T-helper 1 cell treated with Interleukin-12 subunit alpha and Interleukin-12 subunit beta and Interleukin-4 antibody, amounts not matched to agents 30 μg/mL and 1 μg/mL, for 36 hours (primary cell): ENCODE measurements at regions not wholly inside any gene's neighbourhood (a gene's known extent, or its start where the extent isn't known, plus 50 kb on each side); places are given as distances from the start of the nearest gene placed in this dataset.

Experiments
- H3K27ac Mint-ChIP-seq: one replicate; pipeline ENCODE4 v1.8.0; 2021; ENCODE audit warnings: mild to moderate bottlenecking, mixed read lengths
- H3K27me3 Mint-ChIP-seq: one replicate; pipeline ENCODE4 v1.8.0; 2021; ENCODE audit warnings: low read depth, mixed read lengths
- H3K36me3 Mint-ChIP-seq: one replicate; pipeline ENCODE4 v1.8.0; 2021; ENCODE audit warnings: low read depth, mixed read lengths
- H3K4me1 Mint-ChIP-seq: one replicate; pipeline ENCODE4 v1.8.0; 2021; ENCODE audit warnings: low read depth, mixed read lengths
- H3K4me3 Mint-ChIP-seq: one replicate; pipeline ENCODE4 v1.8.0; 2021; ENCODE audit warnings: mild to moderate bottlenecking, moderate library complexity, mixed read lengths
- H3K9me3 Mint-ChIP-seq: one replicate; pipeline ENCODE4 v1.8.0; 2021; ENCODE audit warnings: mixed read lengths

DNA sequence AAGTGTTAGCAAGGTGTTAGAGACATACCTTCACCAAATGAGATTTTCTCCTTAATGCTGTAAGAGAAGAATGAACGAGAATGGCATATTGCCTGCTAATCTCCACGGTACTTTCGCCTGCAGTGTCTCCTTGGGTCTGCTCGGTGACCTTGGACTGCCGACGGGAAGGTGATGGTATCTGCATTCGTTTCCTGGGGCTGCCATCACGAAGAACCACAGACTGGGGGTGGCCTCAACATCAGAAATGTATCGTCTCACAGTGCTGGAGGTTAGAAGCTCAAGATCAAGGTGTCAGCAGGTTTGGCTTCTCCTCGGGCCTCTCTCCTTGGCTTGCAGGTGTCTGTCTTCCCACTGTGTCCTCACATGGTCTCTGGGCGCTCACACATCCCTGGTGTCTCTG is 86.3 kb upstream of the TNRC6C start:
- no peak overlapping the region for H3K4me3 Mint-ChIP-seq
- H3K27ac Mint-ChIP-seq = no peak overlapping the region
- H3K4me1 Mint-ChIP-seq = peaks cover 24% of the 10 kb centered on the region

DNA sequence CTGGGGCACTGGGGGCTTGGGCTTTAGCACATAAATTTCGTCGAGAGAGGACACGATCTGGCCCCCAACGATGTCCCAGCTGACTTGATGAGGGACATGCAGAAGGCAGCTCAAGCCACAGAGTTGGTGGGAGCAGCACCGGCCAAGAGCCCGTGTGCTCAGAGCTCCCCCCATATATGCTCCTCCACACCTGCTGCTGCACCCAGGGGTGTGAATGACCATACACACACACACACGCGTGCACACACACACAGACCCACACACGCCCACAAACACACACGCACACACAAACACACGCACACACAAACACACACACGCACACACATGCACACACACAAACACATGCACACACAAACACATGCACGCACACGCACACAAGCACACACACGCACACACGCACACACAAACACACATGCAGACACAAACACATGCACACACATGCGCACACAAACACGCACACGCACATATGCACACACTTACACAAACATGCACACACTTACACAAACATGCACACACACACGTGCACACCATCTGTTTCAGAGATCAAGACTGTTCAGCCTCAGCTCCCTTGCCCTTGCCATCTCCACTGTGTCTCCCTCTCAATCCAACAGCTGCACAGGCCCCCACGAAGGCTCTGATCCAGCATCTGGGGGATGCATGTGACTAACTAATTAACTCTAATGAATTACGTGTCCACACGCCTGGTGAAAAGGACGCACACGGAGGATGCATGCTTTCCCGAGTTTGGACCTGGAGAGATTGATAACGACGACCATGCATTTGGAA is 85.6 kb upstream of the TNRC6C start:
- Mint-ChIP-seq H3K9me3 (peaks cover 16% of the 10 kb centered on the region), H3K27ac (no peak overlapping the region), H3K4me1 (peaks cover 26% of the 10 kb centered on the region), H3K4me3 (peak overlapping the region; percentile 0), H3K27me3 (peaks cover 60% of the 10 kb centered on the region), H3K36me3 (peaks cover 18% of the 10 kb centered on the region)

More for the DNA sequence above, 86.3 kb upstream of the TNRC6C start:
- peaks cover 16% of the 10 kb centered on the region for H3K36me3 Mint-ChIP-seq
- H3K27me3 Mint-ChIP-seq = peaks cover 55% of the 10 kb centered on the region
- H3K9me3 Mint-ChIP-seq = peaks cover 16% of the 10 kb centered on the region

DNA sequence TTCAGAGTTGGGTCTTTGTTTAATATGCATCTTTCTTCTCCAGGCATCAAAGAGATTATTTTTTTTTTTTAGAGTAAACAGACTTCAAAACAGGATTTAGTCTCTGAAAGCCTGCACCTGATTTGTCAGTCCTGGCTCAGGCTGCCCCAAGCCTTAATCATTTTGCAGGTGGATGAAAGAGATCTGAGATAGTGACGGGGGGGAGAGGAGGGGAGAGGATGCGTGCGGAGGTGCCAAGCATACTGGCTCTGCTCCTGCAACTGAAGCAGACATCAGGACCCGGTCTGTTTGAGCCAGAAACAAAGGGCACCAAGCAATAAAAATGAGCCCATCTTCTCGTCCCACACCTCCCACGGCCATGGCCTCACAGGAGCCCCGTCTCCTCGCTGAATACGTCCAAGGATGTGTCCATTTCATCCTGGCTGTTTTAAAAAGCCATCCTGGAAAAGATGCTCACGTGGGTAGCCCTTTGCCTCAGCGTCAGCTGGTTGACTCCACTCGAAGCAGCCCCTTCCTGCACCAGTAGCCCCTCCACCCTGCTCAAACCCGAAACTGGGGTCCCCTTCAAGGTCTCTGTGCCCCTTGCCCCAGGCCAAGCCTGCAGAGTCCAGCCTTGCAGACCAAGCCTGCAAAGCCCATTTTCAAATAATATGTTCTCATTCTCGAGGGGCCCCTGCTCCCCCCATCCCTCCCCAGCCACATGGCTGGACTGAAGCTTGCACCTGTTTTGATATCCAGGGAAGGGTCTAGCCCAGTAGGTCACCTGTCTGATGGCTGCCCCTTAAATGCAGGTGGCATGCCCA is 84.8 kb upstream of the TNRC6C start:
- H3K36me3 Mint-ChIP-seq = peaks cover 18% of the 10 kb centered on the region
- peaks cover 55% of the 10 kb centered on the region for H3K27me3 Mint-ChIP-seq
- H3K27ac Mint-ChIP-seq = no peak overlapping the region
- peaks cover 16% of the 10 kb centered on the region for H3K9me3 Mint-ChIP-seq
- no peak overlapping the region for H3K4me3 Mint-ChIP-seq
- peaks cover 26% of the 10 kb centered on the region for H3K4me1 Mint-ChIP-seq

DNA sequence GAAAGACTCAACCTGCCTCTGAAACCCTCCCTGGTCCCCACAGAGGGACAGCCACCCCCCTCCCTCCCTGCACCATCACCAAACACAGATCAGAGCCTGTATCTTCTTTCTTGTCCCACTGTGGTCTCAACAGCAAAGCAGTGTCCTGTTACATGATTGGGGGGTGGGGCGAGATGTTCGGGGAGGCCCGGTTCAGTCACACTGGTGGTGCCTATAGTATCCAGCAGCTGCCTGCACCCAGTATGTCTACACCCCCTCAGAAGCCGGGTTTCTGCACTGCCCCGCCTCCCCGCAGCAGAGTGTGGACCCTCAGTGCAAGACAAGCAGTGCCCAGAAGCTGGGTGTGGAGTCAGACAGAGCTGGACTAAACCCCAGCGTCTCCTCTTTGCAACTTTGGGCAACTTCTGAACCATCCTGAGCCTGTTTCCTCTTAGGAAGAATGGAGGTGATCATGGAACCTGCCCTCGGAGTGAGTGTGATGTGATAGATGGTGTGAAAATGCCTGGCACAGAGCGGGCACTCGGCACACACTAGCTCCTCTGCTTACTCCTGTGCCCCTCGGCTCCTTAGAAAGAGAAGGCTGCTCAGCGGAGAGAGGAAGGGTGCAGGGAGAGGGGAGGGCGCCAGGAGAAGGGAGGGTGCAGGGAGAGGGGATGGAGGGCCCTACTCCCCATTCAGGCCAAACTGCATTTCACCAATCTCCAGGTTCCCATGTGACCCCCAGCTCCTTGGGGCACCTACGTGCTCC is 84.0 kb upstream of the TNRC6C start:
- H3K36me3 Mint-ChIP-seq = peaks cover 20% of the 10 kb centered on the region
- no peak overlapping the region for H3K27ac Mint-ChIP-seq
- H3K4me1 Mint-ChIP-seq = peaks cover 21% of the 10 kb centered on the region
- peaks cover 48% of the 10 kb centered on the region for H3K27me3 Mint-ChIP-seq
- H3K4me3 Mint-ChIP-seq = no peak overlapping the region
- H3K9me3 Mint-ChIP-seq = peaks cover 16% of the 10 kb centered on the region

DNA sequence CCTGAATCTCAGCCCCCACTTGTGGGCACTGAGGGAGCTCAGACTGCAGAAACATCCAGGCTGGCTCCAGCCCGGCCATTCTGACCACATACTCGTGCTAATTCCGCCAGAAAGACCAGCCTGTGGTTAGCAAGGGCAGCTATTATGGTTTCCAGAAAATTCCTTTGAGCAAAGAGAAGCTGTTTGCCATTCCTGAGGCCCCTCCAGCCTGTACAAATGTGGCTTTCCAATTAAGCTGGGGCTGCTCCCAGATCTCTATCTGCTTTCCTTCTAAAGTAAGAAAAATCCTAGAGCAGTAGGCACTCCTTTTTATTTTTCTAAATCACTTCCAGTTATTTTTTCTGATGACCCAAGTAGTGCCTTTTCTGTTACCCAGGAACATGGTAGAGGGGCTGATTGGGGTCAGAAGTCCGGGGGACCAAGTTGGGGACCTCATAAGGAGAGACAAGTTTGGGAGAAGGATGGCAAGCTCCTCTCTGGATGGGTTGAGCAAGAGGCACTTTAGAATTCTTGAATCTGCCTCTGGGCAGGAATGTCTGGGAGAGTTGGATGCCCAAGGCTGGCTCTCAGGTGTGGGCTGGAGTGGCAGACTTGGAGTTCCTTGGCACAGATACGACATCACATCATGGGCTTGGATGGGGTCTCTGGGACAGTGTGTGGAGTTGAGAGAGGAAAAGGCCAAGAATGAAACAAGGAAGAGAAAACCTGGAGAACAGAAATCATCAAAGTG is 83.3 kb upstream of the TNRC6C start:
- H3K27me3 Mint-ChIP-seq = peaks cover 42% of the 10 kb centered on the region
- peaks cover 20% of the 10 kb centered on the region for H3K36me3 Mint-ChIP-seq
- H3K4me3 Mint-ChIP-seq = no peak overlapping the region
- H3K9me3 Mint-ChIP-seq = peaks cover 16% of the 10 kb centered on the region
- H3K27ac Mint-ChIP-seq = no peak overlapping the region
- peaks cover 19% of the 10 kb centered on the region for H3K4me1 Mint-ChIP-seq

DNA sequence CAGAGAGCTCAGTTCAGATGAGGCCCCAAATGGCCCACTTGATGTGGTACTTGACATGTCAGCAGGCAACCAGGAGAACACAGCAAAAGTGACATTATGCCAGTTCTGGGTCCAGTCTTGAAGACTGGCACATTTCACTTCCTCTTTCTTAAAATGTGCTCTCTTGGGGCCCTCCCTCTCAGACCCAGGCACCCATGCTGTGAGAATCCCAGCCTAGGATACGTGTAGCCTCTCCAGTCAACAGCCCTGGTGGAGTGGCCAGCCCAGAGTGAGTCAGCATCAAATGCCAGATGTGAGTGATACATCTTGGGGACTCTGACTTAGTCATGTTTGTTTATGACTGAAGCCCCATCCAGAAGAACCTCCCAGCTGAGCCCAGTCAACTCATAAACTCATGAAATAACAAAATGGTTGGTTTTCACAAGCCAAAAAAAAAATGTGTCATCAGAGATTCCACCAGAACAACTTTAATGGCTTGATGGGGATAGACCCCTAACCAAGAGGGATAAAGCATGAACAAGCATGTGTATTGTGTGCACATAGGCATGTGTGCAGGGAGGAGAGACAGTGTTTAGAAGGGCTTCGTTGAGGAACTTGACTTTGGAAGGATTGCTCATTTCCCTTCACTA is 82.5 kb upstream of the TNRC6C start:
- Mint-ChIP-seq H3K9me3 (peaks cover 16% of the 10 kb centered on the region), H3K27ac (no peak overlapping the region), H3K4me3 (no peak overlapping the region), H3K27me3 (peaks cover 42% of the 10 kb centered on the region), H3K4me1 (peaks cover 25% of the 10 kb centered on the region), H3K36me3 (peaks cover 20% of the 10 kb centered on the region)

DNA sequence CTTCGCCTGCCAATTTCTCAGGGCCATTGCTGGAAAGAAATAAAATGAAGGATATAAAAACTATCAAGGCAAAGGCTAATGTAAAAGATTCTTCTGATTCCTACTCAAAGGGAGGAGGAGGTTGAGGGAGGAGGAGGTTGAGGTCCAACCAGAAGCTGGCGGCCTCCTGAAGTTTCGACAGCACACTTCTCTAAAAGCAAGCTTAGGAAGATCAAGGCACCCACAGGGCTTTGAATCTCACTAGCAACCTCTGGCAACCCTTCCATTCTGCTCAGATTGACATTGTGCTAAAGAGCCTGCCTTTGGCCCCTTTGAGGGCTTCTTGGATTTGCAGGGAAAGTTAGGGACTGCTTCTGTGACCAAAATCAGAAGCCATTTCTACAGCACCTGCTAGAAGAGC is 81.5 kb upstream of the TNRC6C start:
- H3K27me3 Mint-ChIP-seq = peaks cover 36% of the 10 kb centered on the region
- no peak overlapping the region for H3K27ac Mint-ChIP-seq
- H3K36me3 Mint-ChIP-seq = peaks cover 20% of the 10 kb centered on the region
- peaks cover 16% of the 10 kb centered on the region for H3K9me3 Mint-ChIP-seq
- peaks cover 33% of the 10 kb centered on the region for H3K4me1 Mint-ChIP-seq
- no peak overlapping the region for H3K4me3 Mint-ChIP-seq

DNA sequence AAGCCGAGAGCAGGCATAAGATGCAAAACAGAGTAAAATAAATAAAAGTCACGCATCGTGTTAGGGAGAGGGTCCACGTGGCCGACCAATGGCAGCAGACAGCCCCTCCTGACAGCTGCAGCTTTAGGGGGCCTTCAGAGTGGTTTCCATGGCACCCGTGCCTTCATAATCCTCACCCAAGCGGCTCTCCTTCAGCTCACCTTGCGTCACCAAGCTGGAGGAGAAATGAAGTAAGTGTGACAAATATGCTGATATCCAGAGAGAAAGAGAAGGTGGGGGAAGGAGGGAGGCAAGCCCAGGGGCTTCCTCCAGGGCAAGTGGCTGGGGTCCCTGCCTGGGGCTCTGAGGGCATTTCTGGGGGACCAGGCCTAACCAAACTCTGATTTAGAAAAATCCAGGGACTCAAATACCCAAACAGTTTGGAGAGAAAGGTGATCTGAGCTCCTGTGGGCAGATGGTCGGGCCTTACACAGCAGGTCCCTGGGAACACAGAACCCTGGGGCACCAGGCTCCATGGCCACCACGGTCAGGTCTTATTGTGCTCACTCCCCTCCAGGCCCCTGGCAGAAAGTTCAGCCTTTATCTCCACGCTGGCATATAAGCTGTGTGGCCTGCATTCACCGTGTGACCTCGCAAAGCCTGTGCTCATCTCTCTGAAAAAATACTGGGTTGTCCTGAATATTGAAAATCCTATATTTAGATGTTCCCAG is 80.7 kb upstream of the TNRC6C start:
- no peak overlapping the region for H3K4me3 Mint-ChIP-seq
- H3K9me3 Mint-ChIP-seq = peaks cover 16% of the 10 kb centered on the region
- peaks cover 28% of the 10 kb centered on the region for H3K27me3 Mint-ChIP-seq
- peaks cover 35% of the 10 kb centered on the region for H3K4me1 Mint-ChIP-seq
- no peak overlapping the region for H3K27ac Mint-ChIP-seq
- peaks cover 20% of the 10 kb centered on the region for H3K36me3 Mint-ChIP-seq

DNA sequence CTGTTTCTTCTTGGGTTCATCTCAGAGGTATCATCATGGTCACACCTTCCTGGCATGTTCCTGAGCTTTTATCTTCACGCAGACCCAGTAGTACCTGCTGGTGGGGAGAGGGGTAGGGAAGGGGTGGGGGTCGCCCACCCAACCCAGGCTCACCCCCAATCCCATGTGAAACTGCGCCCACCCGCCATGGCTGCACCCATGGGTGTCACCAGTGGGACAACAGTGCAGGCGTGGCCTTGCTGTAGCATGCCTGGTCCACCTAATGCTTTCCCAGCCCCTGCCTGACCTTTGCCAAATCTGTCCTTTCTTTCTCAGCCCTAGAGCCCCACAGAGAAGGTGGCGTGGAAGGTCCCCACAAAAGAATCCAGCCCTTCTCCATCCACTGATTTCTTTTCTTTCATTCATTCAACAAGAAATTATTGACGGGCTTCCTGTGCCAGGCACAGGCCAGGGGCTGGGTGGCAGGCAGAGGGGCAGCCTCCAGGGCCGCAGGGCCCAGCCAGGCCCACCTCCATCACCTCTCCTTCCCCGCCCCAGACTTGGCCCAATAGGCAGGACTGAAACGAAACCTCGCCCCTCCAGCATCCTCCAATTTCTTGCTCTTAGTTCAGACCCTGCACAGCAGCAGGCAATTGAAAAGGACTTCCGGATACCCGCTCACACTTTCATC is 79.1 kb upstream of the TNRC6C start:
- H3K9me3 Mint-ChIP-seq = peaks cover 16% of the 10 kb centered on the region
- peaks cover 16% of the 10 kb centered on the region for H3K36me3 Mint-ChIP-seq
- H3K4me3 Mint-ChIP-seq = no peak overlapping the region
- peaks cover 14% of the 10 kb centered on the region for H3K27me3 Mint-ChIP-seq
- no peak overlapping the region for H3K27ac Mint-ChIP-seq
- H3K4me1 Mint-ChIP-seq = peaks cover 33% of the 10 kb centered on the region

DNA sequence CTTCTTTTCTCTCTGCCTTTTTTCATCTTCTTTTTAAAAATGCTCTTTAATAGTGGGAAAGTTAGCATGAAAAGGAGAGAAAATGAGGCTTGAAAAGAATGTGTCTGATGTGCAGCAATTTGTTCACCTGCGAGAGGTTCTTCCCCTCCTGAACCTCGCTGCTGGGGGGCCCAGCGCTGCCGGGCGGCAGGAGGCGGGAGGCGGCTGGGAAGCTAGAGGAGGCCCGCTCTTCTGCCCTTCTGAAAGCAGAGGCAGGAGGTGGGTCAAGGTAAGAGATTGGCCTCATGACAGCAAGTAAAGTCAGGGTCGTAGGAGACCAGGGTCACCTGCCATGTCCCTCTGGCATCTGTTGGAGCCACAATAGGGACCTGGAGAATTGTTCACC is 78.6 kb upstream of the TNRC6C start:
- Mint-ChIP-seq H3K4me1 (peaks cover 33% of the 10 kb centered on the region), H3K27ac (no peak overlapping the region), H3K27me3 (peaks cover 12% of the 10 kb centered on the region), H3K9me3 (peaks cover 13% of the 10 kb centered on the region), H3K4me3 (no peak overlapping the region), H3K36me3 (peaks cover 14% of the 10 kb centered on the region)

DNA sequence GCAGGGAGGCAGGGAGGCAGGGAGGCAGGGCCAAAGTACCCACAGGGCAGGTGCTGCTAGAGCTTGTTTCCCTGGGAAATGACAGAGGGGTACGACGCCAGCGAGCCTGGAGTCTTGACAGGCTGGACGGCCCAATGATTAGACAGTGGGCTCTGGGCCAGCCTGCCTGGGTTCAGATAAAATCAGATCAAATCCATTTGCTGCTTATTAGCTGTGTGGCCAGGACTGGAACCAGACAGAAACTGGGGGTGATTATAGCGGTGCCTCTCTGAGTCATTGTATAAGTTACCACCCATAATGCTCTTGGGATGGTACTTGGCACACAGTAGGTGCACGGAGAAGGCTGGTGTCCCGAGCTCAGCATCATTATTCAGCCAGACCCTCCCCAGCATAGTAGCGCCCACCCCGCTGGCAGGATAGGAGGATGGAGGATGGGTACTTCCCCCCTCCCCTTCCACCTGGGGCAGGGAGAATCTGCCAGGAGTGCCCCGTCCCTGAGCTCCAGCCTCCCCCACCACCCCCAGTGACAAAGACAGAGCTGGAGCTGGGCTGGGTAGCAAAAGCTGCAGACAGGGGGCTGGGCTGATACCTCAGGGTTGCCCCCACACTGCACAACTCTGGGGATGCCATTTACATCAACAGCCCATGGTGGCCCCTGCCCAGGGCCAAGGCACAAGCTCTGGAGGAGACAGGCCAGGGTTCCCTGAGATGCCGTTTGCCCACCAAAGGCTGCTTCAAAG is 77.6 kb upstream of the TNRC6C start:
- peaks cover 8% of the 10 kb centered on the region for H3K36me3 Mint-ChIP-seq
- H3K4me1 Mint-ChIP-seq = peaks cover 33% of the 10 kb centered on the region
- H3K27ac Mint-ChIP-seq = peak overlapping the region; percentile 99
- peaks cover 4% of the 10 kb centered on the region for H3K9me3 Mint-ChIP-seq
- H3K27me3 Mint-ChIP-seq = peaks cover 19% of the 10 kb centered on the region
- peak overlapping the region; percentile 84 for H3K4me3 Mint-ChIP-seq

DNA sequence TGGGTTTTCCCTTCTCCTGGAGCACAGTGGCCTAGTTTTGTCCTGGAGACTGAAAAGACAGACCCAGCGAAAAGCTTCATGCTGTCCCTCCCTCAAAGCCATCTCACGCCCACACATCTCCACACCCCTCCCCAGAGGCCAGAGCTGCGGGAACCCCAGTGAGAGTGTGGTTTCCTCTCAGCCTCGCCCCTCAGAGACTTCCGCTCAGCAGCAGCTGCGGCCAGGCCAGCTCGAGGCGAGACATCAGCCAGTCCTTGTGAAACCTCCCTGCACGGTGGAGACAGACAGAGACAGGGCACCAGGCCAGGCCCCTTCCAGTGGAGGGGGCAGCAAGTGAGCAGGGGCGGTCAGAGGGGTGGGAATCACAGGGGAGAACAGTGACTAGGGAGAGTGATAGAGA is 77.0 kb upstream of the TNRC6C start:
- no peaks in the 10 kb centered on the region for H3K9me3 Mint-ChIP-seq
- H3K27me3 Mint-ChIP-seq = peaks cover 22% of the 10 kb centered on the region
- peak overlapping the region; percentile 99 for H3K27ac Mint-ChIP-seq
- peaks cover 35% of the 10 kb centered on the region for H3K4me1 Mint-ChIP-seq
- peaks cover 4% of the 10 kb centered on the region for H3K36me3 Mint-ChIP-seq
- H3K4me3 Mint-ChIP-seq = peak overlapping the region; percentile 84
